Muscle of leg (tissue), 3 donors: ENCODE measurements at regions not wholly inside any gene's neighbourhood (a gene's known extent, or its start where the extent isn't known, plus 50 kb on each side); places are given as distances from the start of the nearest gene placed in this dataset.

ENCODE experiments used
- DNase-seq: peaks from one replicate; pipeline ENCODE4 v3.0.0; 2013
- H3K27ac ChIP-seq: one replicate; pipeline ENCODE4 v1.5.1; 2013; ENCODE audit warnings: mild to moderate bottlenecking, low read length, control low read depth
- H3K27me3 ChIP-seq: one replicate; pipeline ENCODE4 v1.6.1; 2013; ENCODE audit warnings: low read length; ENCODE audit not compliant: control insufficient read depth, insufficient read depth
- H3K36me3 ChIP-seq: one replicate; pipeline ENCODE4 v1.6.1; 2013; ENCODE audit warnings: low read length; ENCODE audit not compliant: control insufficient read depth, insufficient read depth
- H3K4me1 ChIP-seq: one replicate; pipeline ENCODE4 v1.6.1; 2013; ENCODE audit warnings: low read length; ENCODE audit not compliant: control insufficient read depth, insufficient read depth
- H3K4me3 ChIP-seq: one replicate; pipeline ENCODE4 v1.5.1; 2013; ENCODE audit warnings: low read length, control low read depth
- H3K9me3 ChIP-seq: replicated peaks from 2 replicates; pipeline ENCODE4 v1.6.1; 2013; ENCODE audit warnings: low read depth, low read length; ENCODE audit not compliant: control insufficient read depth
- WGBS: methylation state at CpG from one replicate; pipeline ENCODE4 v1.1.5; 2013; ENCODE audit warnings: missing lambda C conversion rate; ENCODE audit not compliant: insufficient coverage; 5-methylcytosine and 5-hydroxymethylcytosine counted together

DNA sequence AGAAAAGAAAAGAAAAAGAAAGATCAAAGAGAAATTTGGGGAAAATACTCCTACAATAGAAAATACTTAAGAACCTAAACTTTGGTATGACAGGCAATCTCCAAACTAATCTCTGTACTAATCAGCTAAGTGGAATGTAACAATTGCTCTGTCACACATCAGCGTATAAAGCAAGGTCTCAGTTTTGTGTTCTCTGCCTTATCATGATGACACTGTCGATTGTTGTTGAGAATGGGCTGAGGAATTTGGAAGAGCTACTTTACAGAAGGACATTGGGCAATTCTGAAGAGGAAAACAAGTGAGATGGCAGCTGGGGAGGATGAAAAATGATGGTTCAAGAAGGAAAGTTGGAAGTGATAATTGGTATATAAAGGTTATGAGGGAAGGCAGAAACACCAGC lies 486.0 kb upstream of the HTR2C start:
- H3K27ac ChIP-seq, result no peak overlapping the region

DNA sequence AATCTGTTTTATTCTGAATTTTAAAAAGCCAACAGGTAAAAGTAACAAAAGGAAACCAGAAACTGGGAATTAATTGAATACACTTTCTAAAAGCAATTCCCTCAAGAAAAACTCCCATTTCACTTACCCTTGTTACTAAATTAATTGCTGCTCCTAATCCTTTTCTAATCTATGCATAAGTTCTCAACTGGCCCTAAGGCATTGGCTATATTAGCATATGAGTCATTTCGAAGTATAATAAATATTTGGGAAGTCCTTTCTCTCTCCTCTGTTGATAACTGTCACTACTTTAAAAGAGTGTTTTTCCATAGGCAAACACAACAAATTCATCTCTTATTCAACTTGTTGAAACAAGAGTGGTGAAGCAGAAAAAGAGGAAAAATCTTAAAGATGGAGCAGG lies 486.5 kb upstream of the HTR2C start:
- Histone ChIP-seq H3K9me3 (no peaks in the 10 kb centered on the region), H3K27ac (no peak overlapping the region), H3K27me3 (peaks cover 2% of the 10 kb centered on the region), H3K4me3 (no peak overlapping the region), H3K4me1 (no peaks in the 10 kb centered on the region), H3K36me3 (no peaks in the 10 kb centered on the region)
- no CpG with 5 or more reads among the region's 1 CpG for WGBS
- no peak for DNase-seq

More for the DNA sequence above, 486.0 kb upstream of the HTR2C start:
- no peak for DNase-seq
- H3K4me3 ChIP-seq, result no peak overlapping the region
- no peaks in the 10 kb centered on the region for H3K9me3 ChIP-seq
- no peaks in the 10 kb centered on the region for H3K36me3 ChIP-seq
- no peaks in the 10 kb centered on the region for H3K4me1 ChIP-seq
- peaks cover 2% of the 10 kb centered on the region for H3K27me3 ChIP-seq
- 44% methylated on average over 1 of the region's 2 CpGs for WGBS

DNA sequence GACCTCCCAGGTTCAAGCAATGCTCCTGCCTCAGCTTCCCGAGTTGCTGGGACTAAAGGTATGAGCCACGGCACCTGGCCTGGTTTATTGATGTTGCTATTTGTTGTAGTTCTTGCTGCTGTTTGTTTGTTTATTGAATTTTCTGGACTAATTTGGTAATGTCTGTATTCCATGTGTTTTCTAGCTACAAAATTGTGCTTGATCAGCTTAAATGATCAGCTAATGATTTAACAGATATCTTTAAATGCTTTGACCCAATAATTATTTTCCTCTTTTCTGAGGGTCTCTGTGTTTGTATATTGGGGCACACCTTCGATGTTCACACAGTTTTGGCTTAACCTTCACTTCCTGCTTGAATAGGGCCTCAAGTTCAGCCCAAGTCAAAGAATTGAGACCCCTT lies 488.1 kb upstream of the HTR2C start:
- H3K4me1 ChIP-seq, result no peaks in the 10 kb centered on the region
- 100% methylated on average over 1 of the region's 3 CpGs for WGBS
- no peak overlapping the region for H3K4me3 ChIP-seq
- DNase-seq, result no peak
- H3K27ac ChIP-seq, result no peak overlapping the region
- H3K36me3 ChIP-seq, result no peaks in the 10 kb centered on the region
- no peaks in the 10 kb centered on the region for H3K9me3 ChIP-seq
- peaks cover 2% of the 10 kb centered on the region for H3K27me3 ChIP-seq

DNA sequence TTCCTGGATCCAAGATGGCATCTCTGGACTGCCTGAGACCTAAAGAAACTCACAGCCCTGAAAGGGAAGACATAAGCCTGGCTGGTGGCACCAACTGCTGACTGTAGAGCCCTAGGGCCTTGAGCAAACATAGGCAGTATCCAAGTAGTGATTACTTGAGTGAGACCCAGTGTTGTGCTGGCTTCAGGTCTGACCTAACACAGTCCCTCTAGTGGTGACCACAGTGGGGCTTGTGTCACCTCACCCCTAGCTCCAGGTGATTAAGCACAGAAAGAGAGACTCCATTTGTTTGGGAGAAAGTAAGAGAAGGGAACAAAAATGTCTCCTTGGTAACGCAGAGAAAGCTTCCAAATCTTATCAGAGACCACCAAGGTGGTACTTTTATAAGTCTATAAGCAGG lies 496.3 kb upstream of the HTR2C start:
- no peaks in the 10 kb centered on the region for H3K36me3 ChIP-seq
- no peaks in the 10 kb centered on the region for H3K4me1 ChIP-seq
- H3K27me3 ChIP-seq, result peaks cover 6% of the 10 kb centered on the region
- H3K27ac ChIP-seq, result no peak overlapping the region
- H3K9me3 ChIP-seq, result no peaks in the 10 kb centered on the region
- no peak for DNase-seq
- H3K4me3 ChIP-seq, result no peak overlapping the region
- WGBS, result no CpG with 5 or more reads among the region's 1 CpG

DNA sequence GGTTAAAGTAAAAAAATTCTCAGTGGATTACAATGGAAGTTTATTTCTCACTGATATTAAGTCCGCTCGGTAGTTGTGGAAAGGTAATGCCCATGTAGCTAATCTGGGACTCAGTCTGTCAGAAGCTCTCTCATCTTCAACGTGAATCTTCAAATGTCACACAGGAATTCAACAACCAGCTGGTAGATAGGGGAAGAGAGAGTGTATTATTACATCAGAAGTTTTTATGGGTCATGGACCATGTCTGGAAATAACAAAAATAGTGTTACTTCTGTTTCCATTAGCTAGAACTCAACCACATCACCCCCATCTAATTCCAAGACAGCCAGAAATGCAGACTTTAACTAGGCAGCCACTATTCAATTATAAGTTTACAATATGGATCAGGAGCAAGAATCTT lies 506.1 kb upstream of the HTR2C start:
- no CpG with 5 or more reads among the region's 3 CpGs for WGBS
- Histone ChIP-seq H3K27ac (no peak overlapping the region), H3K4me1 (no peaks in the 10 kb centered on the region), H3K27me3 (no peaks in the 10 kb centered on the region), H3K4me3 (no peak overlapping the region), H3K9me3 (no peaks in the 10 kb centered on the region), H3K36me3 (no peaks in the 10 kb centered on the region)
- DNase-seq, result no peak

DNA sequence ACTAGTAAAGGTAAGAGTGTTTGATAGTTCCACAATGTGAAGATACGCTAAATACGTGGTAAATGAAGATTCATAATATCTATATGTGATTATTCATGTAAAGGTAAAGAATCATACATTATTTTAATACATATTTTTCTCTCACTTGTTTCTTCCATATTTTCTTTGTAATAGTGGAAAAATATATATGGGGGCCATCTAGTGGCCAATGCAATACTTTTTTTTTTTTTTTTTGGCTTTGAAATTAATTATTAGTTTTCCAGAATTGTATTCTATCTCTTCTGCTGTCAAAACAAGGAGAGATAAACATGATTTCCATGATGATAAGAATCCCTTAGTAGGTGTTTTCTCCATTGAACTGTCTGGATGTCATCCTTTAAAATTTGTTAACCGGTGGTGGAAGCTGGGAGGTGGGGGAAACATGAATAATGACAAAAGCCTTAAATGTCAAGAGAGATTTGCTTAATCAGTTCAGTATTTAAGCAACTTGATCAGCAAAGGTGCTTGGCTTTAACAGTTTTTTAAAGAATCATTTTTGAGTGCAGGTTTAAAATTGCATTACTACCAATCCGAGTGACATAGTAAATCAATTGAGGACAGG lies 508.7 kb upstream of the HTR2C start:
- peak; percentile 5 for DNase-seq
- H3K36me3 ChIP-seq, result no peaks in the 10 kb centered on the region
- no peaks in the 10 kb centered on the region for H3K27me3 ChIP-seq
- no peaks in the 10 kb centered on the region for H3K9me3 ChIP-seq
- H3K4me1 ChIP-seq, result no peaks in the 10 kb centered on the region
- H3K4me3 ChIP-seq, result no peak overlapping the region
- H3K27ac ChIP-seq, result no peak overlapping the region
- WGBS, result 11% methylated on average over 1 of the region's 4 CpGs

DNA sequence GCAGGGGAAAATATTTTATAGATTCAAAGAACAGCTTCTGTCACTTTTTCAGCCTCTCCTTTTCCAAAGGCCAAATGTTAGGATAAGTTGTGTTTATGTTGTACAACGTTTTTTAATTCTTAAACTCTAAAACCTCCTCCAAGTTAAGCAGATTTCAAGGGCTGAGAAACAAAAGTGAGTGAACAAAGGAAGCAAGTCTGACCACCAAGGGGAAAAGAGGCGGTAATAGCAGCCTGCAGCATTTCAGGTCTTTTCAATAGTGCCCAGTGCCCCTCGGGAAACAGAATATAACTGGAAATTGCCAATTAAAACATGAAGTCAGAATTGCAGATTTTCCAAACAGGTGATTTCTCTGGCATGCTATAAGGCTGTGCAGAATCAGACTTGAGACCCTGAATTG lies 510.0 kb upstream of the HTR2C start:
- peak; percentile 20 for DNase-seq
- H3K4me1 ChIP-seq, result no peaks in the 10 kb centered on the region
- no peaks in the 10 kb centered on the region for H3K9me3 ChIP-seq
- 17% methylated on average over 1 of the region's 3 CpGs for WGBS
- no peak overlapping the region for H3K27ac ChIP-seq
- no peaks in the 10 kb centered on the region for H3K36me3 ChIP-seq
- H3K4me3 ChIP-seq, result no peak overlapping the region
- H3K27me3 ChIP-seq, result no peaks in the 10 kb centered on the region

DNA sequence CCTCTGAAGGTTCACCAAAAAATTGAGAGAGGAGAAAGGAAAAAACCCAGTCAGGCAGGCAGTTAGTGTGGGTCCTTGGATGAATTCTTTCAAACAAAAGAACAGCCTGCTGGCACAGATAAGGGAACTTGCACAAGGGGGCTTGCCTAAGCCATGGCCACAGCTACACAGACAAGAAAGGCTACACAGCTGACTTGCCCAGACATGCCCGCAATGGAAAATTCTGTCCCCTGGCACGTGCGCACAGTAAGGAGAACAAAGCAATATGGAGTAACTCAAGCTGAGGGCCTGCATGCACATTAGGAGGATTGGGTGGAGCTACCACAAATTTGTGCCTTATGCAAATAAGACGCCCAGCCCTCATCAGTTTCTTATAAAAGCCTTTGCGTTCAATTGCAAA lies 512.5 kb upstream of the HTR2C start:
- no peak overlapping the region for H3K4me3 ChIP-seq

DNA sequence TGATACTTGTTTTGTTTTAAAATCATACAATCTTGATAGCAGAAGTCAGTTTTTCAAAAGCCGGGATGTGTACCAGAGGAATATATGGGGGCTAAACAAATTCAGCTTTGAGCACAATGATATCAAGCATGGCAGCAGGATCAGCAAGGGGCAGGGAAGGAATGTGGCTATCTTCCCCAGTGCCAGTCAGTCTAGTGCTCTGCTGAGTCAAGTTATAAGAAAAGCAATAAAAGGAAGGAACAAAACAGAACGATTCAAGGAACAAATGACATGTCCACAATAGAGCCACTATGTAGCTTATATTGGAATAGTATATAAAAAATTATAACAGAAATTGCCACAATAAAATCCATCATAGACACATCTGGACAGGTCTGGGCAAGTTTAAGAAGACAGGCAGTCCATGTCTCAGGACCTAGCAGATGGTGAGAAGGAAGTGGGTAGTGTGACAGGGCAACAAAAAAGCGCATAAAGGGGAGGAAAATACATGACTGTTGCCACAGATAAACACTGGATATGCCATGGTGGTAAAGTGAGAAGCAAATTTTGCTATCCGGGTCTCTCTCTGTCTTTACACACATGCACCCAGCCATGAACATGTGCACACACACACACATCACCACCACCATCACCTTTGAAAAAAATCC lies 518.2 kb upstream of the HTR2C start:
- Histone ChIP-seq H3K27ac (no peak overlapping the region), H3K27me3 (no peaks in the 10 kb centered on the region), H3K36me3 (no peaks in the 10 kb centered on the region), H3K9me3 (no peaks in the 10 kb centered on the region), H3K4me1 (no peaks in the 10 kb centered on the region), H3K4me3 (no peak overlapping the region)
- WGBS, result 81% methylated on average over 2 of the region's 4 CpGs
- DNase-seq, result no peak

More for the DNA sequence above, 512.5 kb upstream of the HTR2C start:
- no peaks in the 10 kb centered on the region for H3K36me3 ChIP-seq
- H3K27ac ChIP-seq, result no peak overlapping the region
- H3K9me3 ChIP-seq, result no peaks in the 10 kb centered on the region
- no peaks in the 10 kb centered on the region for H3K27me3 ChIP-seq
- no peak for DNase-seq
- 83% methylated on average over 2 of the region's 5 CpGs for WGBS
- H3K4me1 ChIP-seq, result no peaks in the 10 kb centered on the region

DNA sequence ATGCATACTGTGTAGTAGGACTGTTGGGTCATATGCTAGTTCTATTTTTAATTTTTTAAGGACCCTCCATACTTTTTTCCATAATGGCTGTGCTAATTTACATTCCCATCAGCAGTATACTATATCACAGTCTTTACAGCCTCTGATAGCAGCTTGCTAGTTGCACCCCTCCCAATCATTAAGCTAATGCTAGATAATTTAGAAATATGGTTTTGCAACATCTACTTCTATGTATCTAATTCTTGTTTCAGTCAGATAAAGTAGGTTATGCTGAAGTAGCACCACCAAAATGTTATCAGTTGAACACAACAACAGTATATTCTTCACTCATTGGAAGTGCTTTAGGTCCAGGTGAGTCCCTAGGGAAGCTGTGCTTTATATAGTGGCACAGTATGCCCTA lies 522.7 kb upstream of the HTR2C start:
- Histone ChIP-seq H3K9me3 (no peaks in the 10 kb centered on the region), H3K27me3 (no peaks in the 10 kb centered on the region), H3K27ac (no peak overlapping the region), H3K36me3 (no peaks in the 10 kb centered on the region), H3K4me3 (no peak overlapping the region), H3K4me1 (no peaks in the 10 kb centered on the region)
- DNase-seq, result no peak

DNA sequence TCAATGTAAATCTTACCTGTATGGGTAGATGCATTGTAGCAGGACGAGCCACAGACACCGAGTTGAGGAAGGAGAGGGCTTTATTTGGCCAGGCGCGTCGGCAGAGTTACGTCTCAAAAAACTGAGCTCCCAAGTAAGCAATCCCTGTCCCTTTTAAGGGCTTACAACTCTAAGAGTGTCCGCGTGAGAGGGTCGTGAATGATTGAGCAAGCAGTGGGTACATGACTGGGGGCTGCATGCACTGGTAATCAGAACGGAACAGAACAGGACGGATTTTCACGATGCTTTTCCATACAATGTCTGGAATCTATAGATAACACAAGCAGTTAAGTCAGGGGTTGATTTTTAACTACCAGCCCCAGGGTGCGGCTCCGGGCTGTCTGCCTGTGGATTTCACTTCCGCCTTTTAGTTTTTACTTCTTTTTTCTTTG lies 524.9 kb upstream of the HTR2C start:
- H3K9me3 ChIP-seq, result no peaks in the 10 kb centered on the region
- WGBS, result 82% methylated on average over 10 of the region's 15 CpGs
- no peak for DNase-seq
- no peaks in the 10 kb centered on the region for H3K4me1 ChIP-seq
- H3K36me3 ChIP-seq, result no peaks in the 10 kb centered on the region
- H3K27ac ChIP-seq, result no peak overlapping the region
- H3K4me3 ChIP-seq, result no peak overlapping the region
- H3K27me3 ChIP-seq, result no peaks in the 10 kb centered on the region
